Gastrocnemius medialis (tissue), 4 donors: ENCODE measurements at regions not wholly inside any gene's neighbourhood (a gene's known extent, or its start where the extent isn't known, plus 50 kb on each side); places are given as distances from the start of the nearest gene placed in this dataset.
"Not testable (repeated sequence)": the region's sequence is repeated elsewhere in the genome, so short reads cannot be mapped to it uniquely, and the experiment has no call there.

ENCODE experiments used
- ATAC-seq, 2 donors: fragments of 150-250 bp; one replicate each; pipeline ENCODE4 v1.9.1; 2016
- DNase-seq, 2 donors: peaks; one replicate each; pipeline ENCODE4 v3.0.0-alpha.2; 2019
- H3K27ac ChIP-seq, 4 donors: fragments of 200-600 bp; sonication (generic); 1 replicate in 1 of 4; 2 replicates in 3 of 4; pipeline ENCODE4 v1.5.1; 2016 to 2018; ENCODE audit warnings: mild to moderate bottlenecking in 2 of 4, moderate library complexity in 1 of 4
- H3K27me3 ChIP-seq, 3 donors: fragments of 200-600 bp; sonication (generic) in 2 of 3; 1 replicate in 1 of 3; 2 replicates in 2 of 3; pipeline versions ENCODE4 v1.5.1 to v1.6.0; 2016 to 2019; ENCODE audit warnings: mild to moderate bottlenecking in 1 of 3, moderate library complexity in 1 of 3
- H3K36me3 ChIP-seq, 2 donors: fragments of 200-600 bp; sonication (generic) in 1 of 2; one replicate each; pipeline ENCODE4 v1.5.1; 2017 to 2018
- H3K4me1 ChIP-seq, 2 donors: fragments of 200-600 bp; sonication (generic) in 1 of 2; one replicate each; pipeline ENCODE4 v1.5.1; 2016 to 2017; ENCODE audit warnings: mild to moderate bottlenecking in 2 of 2
- H3K4me3 ChIP-seq, 4 donors: fragments of 200-600 bp; sonication (generic) in 3 of 4; 1 replicate in 1 of 4; 2 replicates in 3 of 4; pipeline ENCODE4 v1.5.1; 2016 to 2019; ENCODE audit warnings: mild to moderate bottlenecking in 2 of 4
- H3K9me3 ChIP-seq, 3 donors: fragments of 200-600 bp; sonication (generic) in 2 of 3; 1 replicate in 1 of 3; 2 replicates in 2 of 3; pipeline ENCODE4 v1.5.1; 2016 to 2019
- POLR2A ChIP-seq, 2 donors: fragments of 450-650 bp; IDR thresholded peaks; one replicate each; pipeline ENCODE4 v1.6.1; 2017; ENCODE audit warnings: antibody characterized with exemption in 2 of 2, mild to moderate bottlenecking in 2 of 2, moderate library complexity in 2 of 2
- in situ Hi-C, 4 donors: fragments of 200-750 bp; cut with MboI; loops; one replicate each; pipeline versions ENCODE4 v1.15.0 to v1.8.0; 2017; ENCODE audit warnings: low sequenced_read_pairs in 4 of 4
- intact Hi-C: fragments of 100-400 bp; cut with DNase I; formaldehyde crosslinking; loops from one replicate; pipeline ENCODE4 v1.15.1; 2023; ENCODE audit warnings: low total_unique reads
- TF ChIP-seq, protein P1 (sequence below), 5 experiments: fragments of 450-650 bp in 3 of 5; fragments of 200-600 bp in 2 of 5; sonication (generic) in 2 of 5; IDR thresholded peaks in 4 of 5; conservative IDR thresholded peaks in 1 of 5; 1 replicate in 4 of 5; 2 replicates in 1 of 5; pipeline ENCODE4 v1.5.1; 2016 to 2019; ENCODE audit warnings: antibody characterized with exemption in 5 of 5, mild to moderate bottlenecking in 3 of 5, moderate library complexity in 3 of 5

DNA sequence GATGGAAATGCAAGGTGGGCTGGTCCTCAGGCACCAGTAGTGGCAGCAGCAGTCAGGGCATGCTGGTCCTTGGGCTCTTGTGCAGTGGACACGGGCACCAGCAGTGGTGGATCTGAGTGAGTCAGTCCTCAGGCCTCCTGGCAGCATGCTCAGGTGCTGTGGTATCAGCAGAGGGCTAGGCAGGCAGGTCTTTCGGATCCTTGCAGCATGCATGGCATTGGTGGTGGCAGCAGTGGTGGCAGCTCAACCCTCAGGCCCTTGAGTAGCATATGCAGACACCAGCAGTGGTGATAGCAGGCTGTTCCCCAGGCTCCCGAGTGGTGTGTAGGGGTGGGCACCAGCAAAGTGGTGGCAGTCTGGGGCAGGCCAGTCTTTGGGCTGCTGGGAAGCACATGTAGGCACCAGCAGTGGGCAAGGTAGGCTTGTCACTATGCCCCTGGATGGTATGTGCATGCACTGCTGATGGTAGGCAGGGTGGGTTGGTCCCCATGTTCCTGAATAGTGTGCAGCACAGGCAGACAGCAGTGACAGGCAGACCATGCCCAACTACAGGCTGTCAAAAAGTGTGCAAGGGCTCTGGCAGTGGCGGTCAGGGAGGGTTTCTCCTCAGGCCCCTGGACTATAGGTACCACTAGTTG, 606.0 kb downstream of the ADCYAP1 start:
- in situ Hi-C loops, result no loop called here
- DNase-seq, result no peak

DNA sequence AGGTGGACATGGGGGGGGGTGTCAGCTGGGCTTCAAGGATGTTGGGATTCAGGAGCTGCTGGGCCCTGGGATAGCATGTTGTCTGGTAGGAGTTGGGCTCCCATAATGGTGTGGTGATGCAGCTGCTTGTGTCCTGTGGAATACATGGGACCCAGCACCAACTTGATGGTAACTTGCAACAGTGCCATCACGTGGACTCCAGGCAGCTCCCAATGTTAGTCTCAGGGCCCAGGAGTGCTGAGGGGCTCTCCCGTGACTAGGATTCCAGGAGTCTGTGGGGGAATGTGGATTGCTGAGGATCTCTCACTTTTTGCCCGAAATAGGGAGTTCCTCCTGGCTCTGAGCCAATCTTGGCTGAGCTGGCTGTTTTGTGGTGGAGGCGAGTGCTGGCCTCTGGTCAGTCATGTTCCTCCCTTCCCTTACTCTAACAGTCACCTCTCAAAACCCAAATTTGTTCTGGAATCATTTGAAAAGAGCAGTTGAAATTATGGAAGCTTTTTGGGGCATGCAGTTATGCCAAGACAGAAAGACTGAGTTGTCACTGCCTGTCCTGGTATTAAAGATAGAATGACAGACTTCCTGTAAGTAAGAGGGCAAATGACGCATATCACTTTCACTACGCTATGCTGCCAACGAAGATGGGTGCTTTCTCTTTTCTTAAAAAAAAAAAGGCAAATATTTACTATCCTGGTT, 607.1 kb downstream of the ADCYAP1 start:
- intact Hi-C loops, result no loop called here
- no peak for DNase-seq
- TF ChIP-seq, protein P1, sequence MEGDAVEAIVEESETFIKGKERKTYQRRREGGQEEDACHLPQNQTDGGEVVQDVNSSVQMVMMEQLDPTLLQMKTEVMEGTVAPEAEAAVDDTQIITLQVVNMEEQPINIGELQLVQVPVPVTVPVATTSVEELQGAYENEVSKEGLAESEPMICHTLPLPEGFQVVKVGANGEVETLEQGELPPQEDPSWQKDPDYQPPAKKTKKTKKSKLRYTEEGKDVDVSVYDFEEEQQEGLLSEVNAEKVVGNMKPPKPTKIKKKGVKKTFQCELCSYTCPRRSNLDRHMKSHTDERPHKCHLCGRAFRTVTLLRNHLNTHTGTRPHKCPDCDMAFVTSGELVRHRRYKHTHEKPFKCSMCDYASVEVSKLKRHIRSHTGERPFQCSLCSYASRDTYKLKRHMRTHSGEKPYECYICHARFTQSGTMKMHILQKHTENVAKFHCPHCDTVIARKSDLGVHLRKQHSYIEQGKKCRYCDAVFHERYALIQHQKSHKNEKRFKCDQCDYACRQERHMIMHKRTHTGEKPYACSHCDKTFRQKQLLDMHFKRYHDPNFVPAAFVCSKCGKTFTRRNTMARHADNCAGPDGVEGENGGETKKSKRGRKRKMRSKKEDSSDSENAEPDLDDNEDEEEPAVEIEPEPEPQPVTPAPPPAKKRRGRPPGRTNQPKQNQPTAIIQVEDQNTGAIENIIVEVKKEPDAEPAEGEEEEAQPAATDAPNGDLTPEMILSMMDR (IDR thresholded peaks at IDR 0.05 in 4 of 5, conservative IDR thresholded peaks at IDR 0.05 in 1 of 5), result no peak
- TF ChIP-seq POLR2A (IDR thresholded peaks at IDR 0.05), result no peak
- no peaks in the 10 kb centered on the region for H3K4me1 ChIP-seq
- no peak overlapping the region for H3K27ac ChIP-seq
- no peaks in the 10 kb centered on the region for H3K27me3 ChIP-seq
- no peak overlapping the region for H3K4me3 ChIP-seq
- in situ Hi-C loops, result no loop called here
- no peak for ATAC-seq
- H3K9me3 ChIP-seq, result no peaks in the 10 kb centered on the region
- no peaks in the 10 kb centered on the region for H3K36me3 ChIP-seq

More for the DNA sequence above, 606.0 kb downstream of the ADCYAP1 start:
- no peak for ATAC-seq
- Histone ChIP-seq H3K27me3 (no peaks in the 10 kb centered on the region), H3K27ac (no peak overlapping the region), H3K4me3 (no peak overlapping the region), H3K36me3 (no peaks in the 10 kb centered on the region), H3K4me1 (no peaks in the 10 kb centered on the region), H3K9me3 (no peaks in the 10 kb centered on the region)
- intact Hi-C loops, result no loop called here
- TF ChIP-seq, protein P1 (IDR thresholded peaks at IDR 0.05 in 4 of 5, conservative IDR thresholded peaks at IDR 0.05 in 1 of 5), result no peak
- TF ChIP-seq POLR2A (IDR thresholded peaks at IDR 0.05), result no peak

DNA sequence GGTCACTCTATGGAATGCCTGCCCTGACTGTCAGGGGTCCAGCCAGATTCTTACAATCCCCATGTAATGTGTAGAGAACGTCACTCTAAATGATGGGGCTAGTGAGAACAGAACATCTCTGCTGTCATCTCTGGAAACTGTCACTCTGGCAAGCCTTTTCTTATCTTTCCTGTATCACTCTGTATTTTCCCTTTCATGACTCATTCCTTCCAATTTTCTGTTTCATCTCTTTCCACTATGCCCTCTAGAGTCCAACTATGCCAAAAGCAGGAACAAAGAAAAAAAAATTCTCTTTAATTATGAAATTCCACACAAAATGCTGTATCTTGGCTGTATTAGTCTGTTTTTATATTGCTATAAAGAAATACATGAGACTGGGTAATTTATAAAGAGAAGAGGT, 608.8 kb downstream of the ADCYAP1 start:
- no peak for DNase-seq
- intact Hi-C loops, result no loop called here
- Histone ChIP-seq H3K27ac (no peak overlapping the region), H3K4me3 (no peak overlapping the region), H3K36me3 (no peaks in the 10 kb centered on the region), H3K4me1 (no peaks in the 10 kb centered on the region), H3K27me3 (no peaks in the 10 kb centered on the region), H3K9me3 (no peaks in the 10 kb centered on the region)
- in situ Hi-C loops, result no loop called here
- no peak for ATAC-seq
- TF ChIP-seq POLR2A (IDR thresholded peaks at IDR 0.05), result no peak
- TF ChIP-seq, protein P1 (IDR thresholded peaks at IDR 0.05 in 4 of 5, conservative IDR thresholded peaks at IDR 0.05 in 1 of 5), result no peak

DNA sequence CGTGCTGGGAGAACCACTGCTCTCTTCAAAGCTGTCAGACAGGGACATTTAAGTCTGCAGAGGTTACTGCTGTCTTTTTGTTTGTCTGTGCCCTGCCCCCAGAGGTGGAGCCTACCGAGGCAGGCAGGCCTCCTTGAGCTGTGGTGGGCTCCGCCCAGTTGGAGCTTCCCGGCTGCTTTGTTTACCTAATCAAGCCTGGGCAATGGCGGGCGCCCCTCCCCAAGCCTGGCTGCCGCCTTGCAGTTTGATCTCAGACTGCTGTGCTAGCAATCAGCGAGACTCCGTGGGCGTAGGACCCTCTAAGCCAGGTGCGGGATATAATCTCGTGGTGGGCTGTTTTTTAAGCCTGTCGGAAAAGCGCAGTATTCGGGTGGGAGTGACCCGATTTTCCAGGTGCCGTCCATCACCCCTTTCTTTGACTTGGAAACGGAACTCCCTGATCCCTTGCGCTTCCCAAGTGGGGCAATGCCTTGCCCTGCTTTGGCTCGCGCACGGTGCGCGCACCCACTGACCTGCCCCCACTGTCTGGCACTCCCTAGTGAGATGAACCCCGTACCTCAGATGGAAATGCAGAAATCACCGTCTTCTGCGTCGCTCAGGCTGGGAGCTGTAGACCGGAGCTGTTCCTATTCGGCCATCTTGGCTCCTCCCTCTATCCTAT, 617.0 kb downstream of the ADCYAP1 start:
- H3K27me3 ChIP-seq, intact Hi-C loops, H3K36me3 ChIP-seq, H3K4me3 ChIP-seq, H3K27ac ChIP-seq, ATAC-seq, H3K4me1 ChIP-seq, in situ Hi-C loops, H3K9me3 ChIP-seq, DNase-seq: not testable (repeated sequence)

DNA sequence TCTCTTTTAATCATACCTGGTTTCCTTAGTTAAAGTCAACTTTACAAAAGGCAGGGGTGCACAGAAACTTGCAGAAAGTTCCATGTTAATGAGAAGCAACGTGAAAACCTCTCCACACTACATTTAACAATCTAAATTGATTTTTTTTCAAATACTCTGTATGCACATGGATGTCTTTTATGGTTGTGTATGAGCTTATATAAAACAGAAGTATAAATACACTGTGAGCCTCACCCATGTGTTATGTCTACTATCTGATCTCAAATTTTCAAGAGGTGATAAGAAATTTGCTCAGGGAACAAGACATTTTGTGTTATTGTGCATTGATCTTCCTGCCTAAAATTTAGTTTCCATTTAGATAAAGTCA, 617.6 kb downstream of the ADCYAP1 start:
- H3K4me3 ChIP-seq, result no peak overlapping the region
- no peak for TF ChIP-seq POLR2A (IDR thresholded peaks at IDR 0.05)
- TF ChIP-seq, protein P1 (IDR thresholded peaks at IDR 0.05 in 4 of 5, conservative IDR thresholded peaks at IDR 0.05 in 1 of 5), result no peak
- DNase-seq, result no peak
- intact Hi-C loops (no loop called here), in situ Hi-C loops (no loop called here)
- no peaks in the 10 kb centered on the region for H3K4me1 ChIP-seq
- no peaks in the 10 kb centered on the region for H3K27me3 ChIP-seq
- no peak overlapping the region for H3K27ac ChIP-seq
- H3K9me3 ChIP-seq, result no peaks in the 10 kb centered on the region
- ATAC-seq, result no peak
- no peaks in the 10 kb centered on the region for H3K36me3 ChIP-seq
